ENCODE measurements at regions not wholly inside any gene's neighbourhood (a gene's known extent, or its start where the extent isn't known, plus 50 kb on each side); places are given as distances from the start of the nearest gene placed in this dataset.

DNA sequence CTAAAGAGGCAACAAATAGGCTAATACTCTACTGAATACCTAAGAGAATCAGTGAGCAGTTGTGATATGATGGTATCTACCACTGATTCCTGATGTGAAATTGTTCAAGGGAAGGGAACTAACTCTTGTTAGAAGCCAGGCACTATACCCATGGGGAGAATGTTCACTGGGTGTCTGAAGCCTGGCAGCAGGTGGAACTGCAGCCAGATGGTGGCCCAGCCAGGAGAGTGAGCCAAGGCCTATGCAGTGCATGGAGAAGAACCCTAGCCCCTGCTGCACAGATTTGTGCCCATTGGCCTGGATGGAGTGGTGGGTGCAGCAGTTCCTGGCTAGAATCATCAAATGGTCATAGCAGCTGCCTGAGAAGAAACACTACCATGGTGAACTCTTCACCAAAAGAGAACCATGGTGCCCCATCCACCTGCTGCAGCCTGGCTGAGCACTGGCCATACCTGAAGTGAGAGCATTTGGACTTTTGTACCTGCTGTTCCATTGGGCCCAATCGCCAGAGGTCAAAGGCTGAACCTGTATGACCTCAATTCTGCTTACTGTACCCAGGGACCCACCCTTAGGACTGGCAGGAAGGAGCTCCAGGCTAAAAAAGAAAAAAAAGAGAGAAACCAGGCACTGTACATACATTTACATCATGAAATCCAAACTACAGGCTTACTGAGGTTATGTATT lies 118.8 kb upstream of the IVNS1ABP start:
- no peaks in the 10 kb centered on the region for H3K27me3 ChIP-seq (ENCODE audit: insufficient read depth, low read length, poor library complexity)
- H3K4me1 ChIP-seq (ENCODE audit: insufficient read depth, low read length): no peaks in the 10 kb centered on the region
- no peaks in the 10 kb centered on the region for H3K79me2 ChIP-seq (ENCODE audit: insufficient read depth, low read length)
- DNase-seq (no peak), ATAC-seq (ENCODE audit: insufficient read depth, low read depth) (no peak)
- H2AFZ ChIP-seq (ENCODE audit: low read depth, low read length): no peak overlapping the region
- TF ChIP-seq, protein P1, sequence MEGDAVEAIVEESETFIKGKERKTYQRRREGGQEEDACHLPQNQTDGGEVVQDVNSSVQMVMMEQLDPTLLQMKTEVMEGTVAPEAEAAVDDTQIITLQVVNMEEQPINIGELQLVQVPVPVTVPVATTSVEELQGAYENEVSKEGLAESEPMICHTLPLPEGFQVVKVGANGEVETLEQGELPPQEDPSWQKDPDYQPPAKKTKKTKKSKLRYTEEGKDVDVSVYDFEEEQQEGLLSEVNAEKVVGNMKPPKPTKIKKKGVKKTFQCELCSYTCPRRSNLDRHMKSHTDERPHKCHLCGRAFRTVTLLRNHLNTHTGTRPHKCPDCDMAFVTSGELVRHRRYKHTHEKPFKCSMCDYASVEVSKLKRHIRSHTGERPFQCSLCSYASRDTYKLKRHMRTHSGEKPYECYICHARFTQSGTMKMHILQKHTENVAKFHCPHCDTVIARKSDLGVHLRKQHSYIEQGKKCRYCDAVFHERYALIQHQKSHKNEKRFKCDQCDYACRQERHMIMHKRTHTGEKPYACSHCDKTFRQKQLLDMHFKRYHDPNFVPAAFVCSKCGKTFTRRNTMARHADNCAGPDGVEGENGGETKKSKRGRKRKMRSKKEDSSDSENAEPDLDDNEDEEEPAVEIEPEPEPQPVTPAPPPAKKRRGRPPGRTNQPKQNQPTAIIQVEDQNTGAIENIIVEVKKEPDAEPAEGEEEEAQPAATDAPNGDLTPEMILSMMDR (IDR thresholded peaks at IDR 0.05; ENCODE audit: borderline replicate concordance, extremely low read depth, low read length, poor library complexity, severe bottlenecking): no peak
- no peak for TF ChIP-seq EZH2 (IDR thresholded peaks at IDR 0.05; ENCODE audit: borderline replicate concordance, low read depth, low read length, severe bottlenecking)
- H3K27ac ChIP-seq (ENCODE audit: low read length): no peak overlapping the region
- H3K9me3 ChIP-seq (ENCODE audit: insufficient read depth, low read length, severe bottlenecking): no peaks in the 10 kb centered on the region
- H3K4me2 ChIP-seq (ENCODE audit: insufficient read depth, low read length): no peak overlapping the region
- H3K9ac ChIP-seq (ENCODE audit: low read depth, low read length): no peak overlapping the region
- H3K4me3 ChIP-seq (ENCODE audit: low read depth in 1 of 2, low read length in 2 of 2): no peak overlapping the region
- H4K20me1 ChIP-seq (ENCODE audit: insufficient read depth, low read length): no peaks in the 10 kb centered on the region
- no peaks in the 10 kb centered on the region for H3K36me3 ChIP-seq (ENCODE audit: insufficient read depth, low read length)

DNA sequence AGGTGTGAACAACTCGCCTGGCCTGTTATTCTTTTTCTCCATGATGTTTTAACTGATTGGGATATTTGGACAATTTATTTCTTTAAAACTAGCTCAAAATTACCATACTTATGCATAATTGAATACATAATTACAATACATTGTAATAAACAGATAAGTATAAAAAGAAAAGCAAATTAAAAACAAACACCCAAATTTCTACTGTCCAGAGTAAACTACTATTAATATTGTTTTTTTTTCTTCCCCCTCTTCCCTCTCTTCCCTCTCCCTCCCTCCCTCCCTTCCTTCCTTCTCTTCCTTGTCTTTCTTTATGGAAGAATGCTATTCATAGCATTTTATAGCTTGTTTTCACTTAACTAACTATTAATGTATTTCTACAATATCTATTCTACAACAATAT lies 117.7 kb upstream of the IVNS1ABP start:
- Histone ChIP-seq H3K9me3 (ENCODE audit: insufficient read depth, low read length, severe bottlenecking) (no peaks in the 10 kb centered on the region), H3K36me3 (ENCODE audit: insufficient read depth, low read length) (no peaks in the 10 kb centered on the region), H3K4me1 (ENCODE audit: insufficient read depth, low read length) (no peaks in the 10 kb centered on the region), H3K4me2 (ENCODE audit: insufficient read depth, low read length) (no peak overlapping the region), H3K9ac (ENCODE audit: low read depth, low read length) (no peak overlapping the region), H2AFZ (ENCODE audit: low read depth, low read length) (no peak overlapping the region), H3K27ac (ENCODE audit: low read length) (no peak overlapping the region), H3K4me3 (ENCODE audit: low read depth in 1 of 2, low read length in 2 of 2) (no peak overlapping the region), H4K20me1 (ENCODE audit: insufficient read depth, low read length) (no peaks in the 10 kb centered on the region), H3K27me3 (ENCODE audit: insufficient read depth, low read length, poor library complexity) (no peaks in the 10 kb centered on the region), H3K79me2 (ENCODE audit: insufficient read depth, low read length) (no peaks in the 10 kb centered on the region)
- DNase-seq (no peak), ATAC-seq (ENCODE audit: insufficient read depth, low read depth) (no peak)
- no peak for TF ChIP-seq EZH2 (IDR thresholded peaks at IDR 0.05; ENCODE audit: borderline replicate concordance, low read depth, low read length, severe bottlenecking)
- TF ChIP-seq, protein P1 (IDR thresholded peaks at IDR 0.05; ENCODE audit: borderline replicate concordance, extremely low read depth, low read length, poor library complexity, severe bottlenecking): no peak

DNA sequence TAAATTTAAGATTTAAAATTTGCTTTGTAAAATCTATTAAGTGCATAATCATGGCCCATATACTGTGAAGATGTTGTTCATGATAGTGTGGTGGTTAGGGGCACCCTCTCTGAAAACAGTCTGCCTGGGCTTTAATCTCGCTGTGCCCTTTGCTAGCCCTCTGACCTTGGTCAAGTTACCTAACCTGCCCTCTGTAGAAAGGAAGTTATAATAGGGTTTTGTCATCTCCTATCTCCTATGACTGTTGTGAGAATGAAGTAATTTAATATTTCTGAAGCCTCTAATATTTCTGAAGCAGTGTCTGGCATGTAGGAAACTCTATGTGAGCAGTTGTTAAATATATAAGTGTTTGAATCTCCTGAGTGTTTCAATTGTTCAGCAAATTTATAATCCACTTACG lies 116.6 kb upstream of the IVNS1ABP start:
- H3K27ac ChIP-seq (ENCODE audit: low read length): no peak overlapping the region
- H2AFZ ChIP-seq (ENCODE audit: low read depth, low read length): no peak overlapping the region
- DNase-seq: no peak
- H3K4me2 ChIP-seq (ENCODE audit: insufficient read depth, low read length): no peak overlapping the region
- H3K9me3 ChIP-seq (ENCODE audit: insufficient read depth, low read length, severe bottlenecking): no peaks in the 10 kb centered on the region
- H4K20me1 ChIP-seq (ENCODE audit: insufficient read depth, low read length): no peaks in the 10 kb centered on the region
- no peak overlapping the region for H3K9ac ChIP-seq (ENCODE audit: low read depth, low read length)
- no peaks in the 10 kb centered on the region for H3K79me2 ChIP-seq (ENCODE audit: insufficient read depth, low read length)
- no peaks in the 10 kb centered on the region for H3K36me3 ChIP-seq (ENCODE audit: insufficient read depth, low read length)
- H3K4me1 ChIP-seq (ENCODE audit: insufficient read depth, low read length): no peaks in the 10 kb centered on the region
- no peak for TF ChIP-seq EZH2 (IDR thresholded peaks at IDR 0.05; ENCODE audit: borderline replicate concordance, low read depth, low read length, severe bottlenecking)
- TF ChIP-seq, protein P1 (IDR thresholded peaks at IDR 0.05; ENCODE audit: borderline replicate concordance, extremely low read depth, low read length, poor library complexity, severe bottlenecking): no peak
- no peak overlapping the region for H3K4me3 ChIP-seq (ENCODE audit: low read depth in 1 of 2, low read length in 2 of 2)
- no peaks in the 10 kb centered on the region for H3K27me3 ChIP-seq (ENCODE audit: insufficient read depth, low read length, poor library complexity)
- ATAC-seq (ENCODE audit: insufficient read depth, low read depth): no peak
